Lower leg skin (tissue), 3 donors: ENCODE measurements at regions not wholly inside any gene's neighbourhood (a gene's known extent, or its start where the extent isn't known, plus 50 kb on each side); places are given as distances from the start of the nearest gene placed in this dataset.

Experiments used
- POLR2A ChIP-seq, 2 donors: fragments of 450-650 bp; IDR thresholded peaks; one replicate each; pipeline ENCODE4 v1.6.1; 2016 to 2017; ENCODE audit warnings: antibody characterized with exemption in 2 of 2, mild to moderate bottlenecking in 1 of 2, moderate library complexity in 1 of 2
- TF ChIP-seq, protein P1 (sequence below), 3 donors: fragments of 450-650 bp; IDR thresholded peaks; one replicate each; pipeline ENCODE4 v1.5.1; 2016; ENCODE audit warnings: antibody characterized with exemption in 3 of 3, mild to moderate bottlenecking in 3 of 3, moderate library complexity in 2 of 3

DNA sequence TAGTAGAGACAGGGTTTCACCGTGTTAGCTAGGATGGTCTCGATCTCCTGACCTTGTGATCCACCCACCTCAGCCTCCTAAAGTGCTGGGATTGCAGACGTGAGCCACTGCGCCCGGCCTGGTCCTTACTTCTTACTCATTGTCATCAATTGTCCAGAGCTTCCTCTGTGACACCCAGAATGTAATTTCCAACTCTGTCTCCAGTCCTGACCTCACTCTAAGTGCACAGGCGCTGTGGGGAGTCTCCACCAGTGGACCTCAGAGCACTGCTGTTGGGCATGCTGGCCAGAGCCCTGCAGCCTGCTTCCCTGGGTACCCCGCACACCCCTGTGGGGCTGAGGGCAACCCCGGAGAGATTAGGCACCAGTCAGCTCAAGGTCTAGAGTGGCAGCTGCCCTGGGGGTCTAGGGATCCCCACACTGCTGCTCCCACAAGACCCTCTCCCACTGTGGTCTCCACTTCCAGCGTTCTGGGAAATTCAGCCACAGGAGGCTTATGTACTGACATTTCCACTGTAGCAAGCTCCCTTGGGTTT, 1140.3 kb downstream of the TBC1D22A start:
- TF ChIP-seq, protein P1, sequence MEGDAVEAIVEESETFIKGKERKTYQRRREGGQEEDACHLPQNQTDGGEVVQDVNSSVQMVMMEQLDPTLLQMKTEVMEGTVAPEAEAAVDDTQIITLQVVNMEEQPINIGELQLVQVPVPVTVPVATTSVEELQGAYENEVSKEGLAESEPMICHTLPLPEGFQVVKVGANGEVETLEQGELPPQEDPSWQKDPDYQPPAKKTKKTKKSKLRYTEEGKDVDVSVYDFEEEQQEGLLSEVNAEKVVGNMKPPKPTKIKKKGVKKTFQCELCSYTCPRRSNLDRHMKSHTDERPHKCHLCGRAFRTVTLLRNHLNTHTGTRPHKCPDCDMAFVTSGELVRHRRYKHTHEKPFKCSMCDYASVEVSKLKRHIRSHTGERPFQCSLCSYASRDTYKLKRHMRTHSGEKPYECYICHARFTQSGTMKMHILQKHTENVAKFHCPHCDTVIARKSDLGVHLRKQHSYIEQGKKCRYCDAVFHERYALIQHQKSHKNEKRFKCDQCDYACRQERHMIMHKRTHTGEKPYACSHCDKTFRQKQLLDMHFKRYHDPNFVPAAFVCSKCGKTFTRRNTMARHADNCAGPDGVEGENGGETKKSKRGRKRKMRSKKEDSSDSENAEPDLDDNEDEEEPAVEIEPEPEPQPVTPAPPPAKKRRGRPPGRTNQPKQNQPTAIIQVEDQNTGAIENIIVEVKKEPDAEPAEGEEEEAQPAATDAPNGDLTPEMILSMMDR (IDR thresholded peaks at IDR 0.05) = no peak
- no peak for TF ChIP-seq POLR2A (IDR thresholded peaks at IDR 0.05)
